ENCODE measurements at regions not wholly inside any gene's neighbourhood (a gene's known extent, or its start where the extent isn't known, plus 50 kb on each side); places are given as distances from the start of the nearest gene placed in this dataset.

DNA sequence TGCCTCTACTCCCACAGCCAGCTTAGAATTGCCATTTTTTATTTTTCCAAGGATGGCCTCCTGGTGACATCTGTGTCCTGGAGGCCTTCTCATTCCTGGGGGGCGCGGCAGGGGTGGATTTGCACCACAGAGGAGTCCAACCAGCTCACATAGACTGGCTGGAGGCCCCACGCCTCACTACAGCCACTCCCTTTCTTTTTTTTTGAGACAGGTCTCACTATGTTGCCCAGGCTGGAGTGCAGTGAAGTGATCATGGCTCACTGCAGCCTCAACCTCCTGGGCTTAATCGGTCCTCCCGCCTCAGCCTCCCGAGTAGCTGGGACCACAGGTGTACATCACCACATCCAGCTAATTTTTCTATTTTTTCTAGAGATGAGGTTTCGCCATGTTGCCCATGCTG is 57.6 kb upstream of the DOCK1 start:
- DNase-seq = no peak

DNA sequence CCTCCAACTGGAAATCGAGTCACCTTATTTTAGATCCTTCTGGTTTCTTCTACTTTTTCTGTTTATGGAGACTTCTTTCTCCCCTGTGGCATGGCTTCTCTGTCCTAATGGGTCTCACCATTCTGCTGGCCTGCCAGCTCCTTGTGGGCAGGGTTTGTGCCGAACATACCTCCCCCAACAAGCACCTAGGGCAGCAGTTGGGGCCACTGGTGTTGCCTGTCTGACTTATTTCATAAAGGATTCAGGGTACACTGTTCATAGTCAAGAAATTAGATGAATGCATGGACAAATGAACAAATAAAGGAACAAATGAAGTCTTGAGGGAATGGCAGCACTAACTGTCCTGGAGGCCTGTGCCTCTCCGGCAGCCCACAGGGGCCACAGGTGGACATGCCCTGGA is 55.6 kb upstream of the DOCK1 start:
- DNase-seq = no peak

DNA sequence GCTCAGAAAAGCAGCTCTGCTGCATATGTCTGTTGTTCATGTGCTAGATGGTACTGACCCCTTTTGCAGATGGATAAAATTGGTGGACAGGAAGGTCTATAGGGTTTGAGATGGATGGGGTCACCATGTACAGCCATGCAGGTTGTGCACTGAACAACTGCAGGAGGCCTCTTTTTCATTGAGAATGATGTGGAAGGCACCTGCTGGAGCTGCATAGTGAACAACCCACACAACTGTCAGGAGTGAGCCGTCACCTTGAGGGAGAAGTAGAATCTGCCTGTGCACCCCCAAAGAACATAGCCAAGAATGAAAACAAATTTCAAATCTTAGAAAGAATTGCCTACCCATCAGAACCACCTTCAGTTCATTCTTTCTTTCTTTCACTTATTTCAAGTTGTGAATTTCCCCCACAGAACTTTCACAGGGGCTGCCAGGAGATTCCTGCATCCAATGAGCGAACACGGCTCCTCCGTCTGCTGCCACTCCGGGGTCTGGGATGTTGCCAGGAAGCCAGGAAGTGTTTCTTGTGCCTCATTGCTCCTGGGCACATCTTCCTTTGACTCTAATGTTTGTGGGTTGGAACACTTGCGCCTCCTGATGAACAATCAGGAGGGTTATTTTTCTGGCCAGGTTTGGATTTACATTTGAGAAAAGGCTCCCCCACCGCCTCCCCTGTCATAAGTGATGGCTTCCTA is 53.7 kb upstream of the DOCK1 start:
- DNase-seq = no peak

DNA sequence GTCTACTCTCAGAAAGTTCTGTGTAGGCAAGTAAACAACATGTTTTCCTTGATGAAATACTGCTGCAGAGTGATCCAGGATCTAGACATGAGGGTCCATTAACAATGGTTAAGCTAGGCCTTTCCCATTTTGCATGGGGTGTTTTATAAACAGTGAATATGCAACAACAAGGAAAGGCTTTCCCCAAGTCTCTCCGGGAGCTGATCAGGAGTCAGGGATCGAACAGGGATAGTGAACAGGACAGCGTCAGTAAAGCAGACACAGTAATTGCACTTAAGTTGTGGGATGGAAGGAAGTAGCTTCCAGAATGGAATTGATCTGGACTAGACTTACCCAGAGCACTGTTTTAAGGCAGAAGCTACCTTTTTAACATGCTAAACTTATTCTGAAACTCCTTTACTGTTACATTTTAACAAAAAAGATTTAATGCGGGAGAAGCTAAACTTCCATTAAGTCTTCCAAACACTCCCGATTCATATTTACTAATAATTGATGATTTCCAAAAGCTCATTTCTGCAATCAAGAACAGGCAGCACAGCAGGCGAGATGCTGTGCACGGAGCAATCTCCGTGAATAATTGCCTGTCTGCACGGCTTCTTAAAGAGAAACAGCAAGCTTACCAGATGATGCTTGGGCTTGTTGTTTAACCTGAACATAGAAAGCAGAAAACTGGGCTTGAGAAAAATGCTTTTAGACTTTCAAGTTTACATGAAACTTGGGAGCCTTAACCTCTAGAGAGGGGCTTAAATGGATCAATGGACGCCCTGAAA is 50.3 kb upstream of the DOCK1 start:
- no peak for DNase-seq
